Neutrophil (primary cell): ENCODE measurements at regions not wholly inside any gene's neighbourhood (a gene's known extent, or its start where the extent isn't known, plus 50 kb on each side); places are given as distances from the start of the nearest gene placed in this dataset.

Source experiments
- H3K27ac ChIP-seq: fragments of 200-600 bp; sonication (generic); 2 replicates; pipeline ENCODE4 v1.5.1; 2016; ENCODE audit warnings: mild to moderate bottlenecking, moderate library complexity
- H3K27me3 ChIP-seq: fragments of 200-600 bp; sonication (generic); 2 replicates; pipeline ENCODE4 v1.6.0; 2016; ENCODE audit warnings: mild to moderate bottlenecking
- H3K36me3 ChIP-seq: fragments of 200-600 bp; sonication (generic); 2 replicates; pipeline ENCODE4 v1.5.1; 2017
- H3K4me1 ChIP-seq, 2 experiments: fragments of 200-600 bp in 1 of 2; sonication (generic) in 1 of 2; 1 replicate in 1 of 2; 2 replicates in 1 of 2; pipeline versions ENCODE4 v1.5.1 to v1.6.1; 2013 to 2016; ENCODE audit warnings: low read depth in 1 of 2, low read length in 1 of 2, mild to moderate bottlenecking in 1 of 2, moderate library complexity in 1 of 2; ENCODE audit not compliant: control insufficient read depth in 1 of 2, insufficient read depth in 1 of 2
- H3K4me3 ChIP-seq, 2 experiments: fragments of 200-600 bp in 1 of 2; sonication (generic) in 1 of 2; 1 replicate in 1 of 2; 2 replicates in 1 of 2; pipeline ENCODE4 v1.5.1; 2013 to 2016; ENCODE audit warnings: low read depth in 1 of 2, low read length in 1 of 2, mild to moderate bottlenecking in 1 of 2, moderate library complexity in 1 of 2
- H3K9me3 ChIP-seq: fragments of 200-600 bp; sonication (generic); 2 replicates; pipeline ENCODE4 v1.5.1; 2016
- CTCF ChIP-seq: fragments of 200-600 bp; sonication (generic); IDR thresholded peaks from 2 replicates; pipeline ENCODE4 v1.5.1; 2016; ENCODE audit warnings: antibody characterized with exemption

- Histone ChIP-seq H3K4me3 (no peak overlapping the region), H3K9me3 (no peaks in the 10 kb centered on the region), H3K27ac (no peak overlapping the region), H3K4me1 (peaks cover 3 to 20% of the 10 kb centered on the region in 2 experiments), H3K36me3 (no peaks in the 10 kb centered on the region), H3K27me3 (no peaks in the 10 kb centered on the region)
- no peak for TF ChIP-seq CTCF
Observed at GRCh38 chr14:97695456-97695981, 898.3 kb downstream of the VRK1 start.

GRCh38 chr14:97697772-97698171 lies 900.6 kb downstream of the VRK1 start:
- no peaks in the 10 kb centered on the region for H3K36me3 ChIP-seq
- no peaks in the 10 kb centered on the region for H3K9me3 ChIP-seq
- H3K27me3 ChIP-seq: no peaks in the 10 kb centered on the region
- no peak overlapping the region for H3K27ac ChIP-seq
- TF ChIP-seq CTCF: no peak
- H3K4me3 ChIP-seq: no peak overlapping the region
- peaks cover 3 to 20% of the 10 kb centered on the region in 2 experiments for H3K4me1 ChIP-seq

GRCh38 chr14:97699026-97699425 lies 901.8 kb downstream of the VRK1 start:
- Histone ChIP-seq H3K4me3 (no peak overlapping the region), H3K36me3 (no peaks in the 10 kb centered on the region), H3K4me1 (peaks cover 0 to 9% of the 10 kb centered on the region in 2 experiments), H3K27me3 (peaks cover 3% of the 10 kb centered on the region), H3K27ac (no peak overlapping the region), H3K9me3 (no peaks in the 10 kb centered on the region)
- TF ChIP-seq CTCF: no peak

- Histone ChIP-seq H3K4me1 (peaks cover 40% of the 10 kb centered on the region in 2 experiments), H3K4me3 (no peak overlapping the region), H3K9me3 (no peaks in the 10 kb centered on the region), H3K36me3 (no peaks in the 10 kb centered on the region), H3K27ac (no peak overlapping the region), H3K27me3 (peaks cover 3% of the 10 kb centered on the region)
- no peak for TF ChIP-seq CTCF
Observed at GRCh38 chr14:97703006-97703760, 906.0 kb downstream of the VRK1 start.

- H3K36me3 ChIP-seq: no peaks in the 10 kb centered on the region
- H3K4me1 ChIP-seq: peaks cover 40 to 46% of the 10 kb centered on the region in 2 experiments
- TF ChIP-seq CTCF: no peak
- H3K27ac ChIP-seq: no peak overlapping the region
- H3K9me3 ChIP-seq: no peaks in the 10 kb centered on the region
- no peak overlapping the region for H3K4me3 ChIP-seq
- H3K27me3 ChIP-seq: peaks cover 3% of the 10 kb centered on the region
Observed at GRCh38 chr14:97704316-97704885, 907.2 kb downstream of the VRK1 start.
